OCI-LY7 (cell line): ENCODE measurements at regions not wholly inside any gene's neighbourhood (a gene's known extent, or its start where the extent isn't known, plus 50 kb on each side); places are given as distances from the start of the nearest gene placed in this dataset.

Source experiments
- EZH2phosphoT487 ChIP-seq: fragments of 200-600 bp; sonication (generic); IDR thresholded peaks from 2 replicates; pipeline ENCODE4 v1.6.1; 2018; ENCODE audit warnings: low read depth, borderline replicate concordance, mild to moderate bottlenecking, mixed run types, antibody characterized with exemption, low read length, moderate library complexity, mixed read lengths
- TF ChIP-seq, protein P1 (sequence below): fragments of 200-600 bp; sonication (generic); conservative IDR thresholded peaks from 2 replicates; pipeline ENCODE4 v1.5.1; 2014; ENCODE audit warnings: mild to moderate bottlenecking, antibody characterized with exemption, low read length, moderate library complexity, mixed read lengths

DNA sequence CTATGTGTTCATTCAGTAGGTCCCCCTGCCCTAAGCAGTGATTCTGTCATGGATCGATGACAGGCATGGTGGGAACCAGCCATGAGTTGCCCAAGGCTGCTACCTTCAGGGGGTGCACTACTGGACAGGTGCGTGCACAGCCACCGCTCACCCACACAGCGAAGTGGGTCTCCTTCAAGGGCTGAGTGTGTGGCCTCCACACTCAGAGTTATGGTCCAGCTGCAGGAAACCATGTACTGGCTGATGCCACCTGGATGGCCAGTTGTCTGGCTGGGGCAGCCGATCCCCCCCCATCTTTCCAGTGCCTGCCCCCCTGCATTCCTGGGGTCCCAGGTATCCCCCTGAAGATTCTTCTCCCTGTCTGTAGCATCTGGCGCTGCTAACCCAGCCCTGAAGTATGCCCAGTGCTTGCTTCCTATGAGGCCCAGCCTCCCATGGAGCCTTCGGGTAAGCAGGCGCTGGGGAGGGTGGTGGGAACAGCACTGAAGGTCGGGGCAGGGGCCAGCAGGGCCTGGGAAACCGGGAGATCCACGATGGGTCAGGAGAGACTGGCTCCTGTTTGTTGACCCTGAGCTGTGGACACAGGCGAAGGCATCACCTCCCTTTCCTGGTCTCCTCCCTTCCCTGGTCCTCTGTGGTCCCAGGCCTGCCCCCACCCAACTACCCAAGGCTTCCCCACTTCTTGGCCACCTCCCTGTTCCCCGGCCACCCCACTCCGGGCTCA lies 106.0 kb downstream of the VEGFA start:
- TF ChIP-seq, protein P1, sequence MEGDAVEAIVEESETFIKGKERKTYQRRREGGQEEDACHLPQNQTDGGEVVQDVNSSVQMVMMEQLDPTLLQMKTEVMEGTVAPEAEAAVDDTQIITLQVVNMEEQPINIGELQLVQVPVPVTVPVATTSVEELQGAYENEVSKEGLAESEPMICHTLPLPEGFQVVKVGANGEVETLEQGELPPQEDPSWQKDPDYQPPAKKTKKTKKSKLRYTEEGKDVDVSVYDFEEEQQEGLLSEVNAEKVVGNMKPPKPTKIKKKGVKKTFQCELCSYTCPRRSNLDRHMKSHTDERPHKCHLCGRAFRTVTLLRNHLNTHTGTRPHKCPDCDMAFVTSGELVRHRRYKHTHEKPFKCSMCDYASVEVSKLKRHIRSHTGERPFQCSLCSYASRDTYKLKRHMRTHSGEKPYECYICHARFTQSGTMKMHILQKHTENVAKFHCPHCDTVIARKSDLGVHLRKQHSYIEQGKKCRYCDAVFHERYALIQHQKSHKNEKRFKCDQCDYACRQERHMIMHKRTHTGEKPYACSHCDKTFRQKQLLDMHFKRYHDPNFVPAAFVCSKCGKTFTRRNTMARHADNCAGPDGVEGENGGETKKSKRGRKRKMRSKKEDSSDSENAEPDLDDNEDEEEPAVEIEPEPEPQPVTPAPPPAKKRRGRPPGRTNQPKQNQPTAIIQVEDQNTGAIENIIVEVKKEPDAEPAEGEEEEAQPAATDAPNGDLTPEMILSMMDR = no peak
- TF ChIP-seq EZH2phosphoT487 = no peak
